Gastroesophageal sphincter (tissue), 4 donors: ENCODE measurements at regions not wholly inside any gene's neighbourhood (a gene's known extent, or its start where the extent isn't known, plus 50 kb on each side); places are given as distances from the start of the nearest gene placed in this dataset.
"Not testable (repeated sequence)": the region's sequence is repeated elsewhere in the genome, so short reads cannot be mapped to it uniquely, and the experiment has no call there.

Experiments used
- ATAC-seq: fragments of 150-250 bp; one replicate; pipeline ENCODE4 v1.9.1; 2016; ENCODE audit warnings: mild to moderate bottlenecking, moderate library complexity
- H3K27ac ChIP-seq, 4 donors: fragments of 200-600 bp; sonication (generic) in 3 of 4; 1 replicate in 3 of 4; 2 replicates in 1 of 4; pipeline ENCODE4 v1.5.1; 2016 to 2019
- H3K27me3 ChIP-seq: fragments of 200-600 bp; sonication (generic); one replicate; pipeline ENCODE4 v1.5.1; 2019
- H3K36me3 ChIP-seq, 2 donors: fragments of 200-600 bp; sonication (generic); one replicate each; pipeline ENCODE4 v1.5.1; 2019; ENCODE audit warnings: control low read depth in 1 of 2
- H3K4me1 ChIP-seq, 3 donors: fragments of 200-600 bp; sonication (generic); 1 replicate in 2 of 3; 2 replicates in 1 of 3; pipeline ENCODE4 v1.5.1; 2016 to 2019; ENCODE audit warnings: control low read depth in 2 of 3
- H3K4me3 ChIP-seq, 2 donors: fragments of 200-600 bp; sonication (generic); one replicate each; pipeline ENCODE4 v1.5.1; 2019; ENCODE audit warnings: mild to moderate bottlenecking in 1 of 2, moderate library complexity in 1 of 2
- H3K9me3 ChIP-seq, 3 donors: fragments of 200-600 bp; sonication (generic); one replicate each; pipeline ENCODE4 v1.5.1; 2017 to 2019; ENCODE audit warnings: control low read depth in 2 of 3
- EP300 ChIP-seq: sonication (generic); formaldehyde crosslinking; IDR thresholded peaks from one replicate; pipeline ENCODE4 v1.6.1; 2017; ENCODE audit warnings: antibody characterized with exemption, mild to moderate bottlenecking
- POLR2A ChIP-seq, 2 donors: fragments of 450-650 bp; IDR thresholded peaks; one replicate each; pipeline ENCODE4 v1.6.1; 2017; ENCODE audit warnings: antibody characterized with exemption in 2 of 2, mild to moderate bottlenecking in 2 of 2, moderate library complexity in 1 of 2
- POLR2AphosphoS5 ChIP-seq: sonication (generic); formaldehyde crosslinking; IDR thresholded peaks from one replicate; pipeline ENCODE4 v1.6.1; 2017; ENCODE audit warnings: antibody characterized with exemption
- WGBS, 2 donors: methylation state at CpG; one replicate each; pipeline ENCODE4 v1.1.5; 2018; ENCODE audit warnings: low coverage in 1 of 2; 5-methylcytosine and 5-hydroxymethylcytosine counted together
- TF ChIP-seq, protein P1 (sequence below), 4 experiments: fragments of 200-600 bp in 2 of 4; fragments of 450-650 bp in 2 of 4; sonication (generic) in 1 of 4; IDR thresholded peaks; one replicate each; pipeline ENCODE4 v1.5.1; 2017 to 2019; ENCODE audit warnings: antibody characterized with exemption in 4 of 4, mild to moderate bottlenecking in 2 of 4, moderate library complexity in 2 of 4

DNA sequence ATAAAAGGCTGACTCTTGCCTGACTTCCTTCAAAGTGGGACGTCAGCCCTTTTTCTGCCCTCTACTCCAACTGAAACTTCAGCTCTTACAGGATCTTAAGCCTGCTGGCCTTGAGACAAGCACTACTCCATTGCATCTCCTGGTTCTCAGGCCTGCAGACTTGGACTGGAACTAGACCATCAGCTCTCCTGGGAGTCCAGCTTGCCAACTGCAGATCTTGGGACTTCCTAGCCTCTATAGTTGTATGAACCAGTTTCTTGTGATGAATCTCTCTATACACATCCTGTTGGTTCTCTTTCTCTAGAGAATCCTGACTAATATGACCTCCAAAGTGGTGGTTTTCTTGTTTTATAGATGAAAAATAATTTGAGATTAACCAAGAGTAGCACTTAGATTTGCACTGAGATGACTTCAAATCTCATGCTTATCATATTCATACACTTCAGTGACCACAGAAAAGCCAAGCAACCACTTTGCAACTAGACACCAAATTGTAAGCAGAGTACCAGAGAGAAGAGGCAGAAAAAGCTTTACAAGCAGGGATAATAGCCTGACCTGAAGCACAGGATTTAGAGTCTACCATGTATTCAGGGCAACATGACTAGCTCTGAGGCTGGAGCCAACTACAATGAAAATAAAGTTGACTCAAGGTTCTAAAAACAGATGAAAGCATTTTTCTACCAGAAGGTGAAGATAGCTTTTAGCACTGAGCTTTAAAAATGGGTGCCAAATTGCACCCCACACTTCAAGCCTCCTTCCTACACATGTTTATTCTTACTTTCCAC, 661.3 kb upstream of the USP24 start:
- no peaks in the 10 kb centered on the region for H3K27me3 ChIP-seq
- no peak for ATAC-seq
- TF ChIP-seq POLR2AphosphoS5 (no peak), POLR2A (IDR thresholded peaks at IDR 0.05) (no peak), EP300 (no peak)
- TF ChIP-seq, protein P1, sequence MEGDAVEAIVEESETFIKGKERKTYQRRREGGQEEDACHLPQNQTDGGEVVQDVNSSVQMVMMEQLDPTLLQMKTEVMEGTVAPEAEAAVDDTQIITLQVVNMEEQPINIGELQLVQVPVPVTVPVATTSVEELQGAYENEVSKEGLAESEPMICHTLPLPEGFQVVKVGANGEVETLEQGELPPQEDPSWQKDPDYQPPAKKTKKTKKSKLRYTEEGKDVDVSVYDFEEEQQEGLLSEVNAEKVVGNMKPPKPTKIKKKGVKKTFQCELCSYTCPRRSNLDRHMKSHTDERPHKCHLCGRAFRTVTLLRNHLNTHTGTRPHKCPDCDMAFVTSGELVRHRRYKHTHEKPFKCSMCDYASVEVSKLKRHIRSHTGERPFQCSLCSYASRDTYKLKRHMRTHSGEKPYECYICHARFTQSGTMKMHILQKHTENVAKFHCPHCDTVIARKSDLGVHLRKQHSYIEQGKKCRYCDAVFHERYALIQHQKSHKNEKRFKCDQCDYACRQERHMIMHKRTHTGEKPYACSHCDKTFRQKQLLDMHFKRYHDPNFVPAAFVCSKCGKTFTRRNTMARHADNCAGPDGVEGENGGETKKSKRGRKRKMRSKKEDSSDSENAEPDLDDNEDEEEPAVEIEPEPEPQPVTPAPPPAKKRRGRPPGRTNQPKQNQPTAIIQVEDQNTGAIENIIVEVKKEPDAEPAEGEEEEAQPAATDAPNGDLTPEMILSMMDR (IDR thresholded peaks at IDR 0.05): no peak
- no peak overlapping the region for H3K27ac ChIP-seq
- no peak overlapping the region for H3K4me3 ChIP-seq
- H3K9me3 ChIP-seq: no peaks in the 10 kb centered on the region
- 63 to 80% methylated on average over 1 of the region's 1 CpG for WGBS, 2 donors
- H3K36me3 ChIP-seq: no peaks in the 10 kb centered on the region
- H3K4me1 ChIP-seq: no peaks in the 10 kb centered on the region

DNA sequence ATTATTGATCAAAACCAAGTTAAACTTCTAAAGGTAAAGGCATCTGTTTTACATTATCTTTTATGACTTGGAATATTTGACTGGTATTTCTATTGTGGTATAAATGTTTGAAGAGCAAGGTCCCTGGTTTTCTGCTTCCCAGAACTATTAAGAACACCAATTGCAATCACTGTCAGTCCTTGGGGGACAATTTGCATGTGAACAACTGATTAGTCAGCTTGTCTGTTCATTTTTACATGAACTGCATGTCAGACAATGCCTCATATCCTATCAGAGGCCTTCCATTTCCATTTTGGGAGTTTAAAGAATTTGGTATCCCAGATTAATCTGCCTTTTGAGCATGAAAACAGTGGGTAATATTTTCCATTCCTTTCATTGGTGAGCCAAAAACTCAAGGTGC, 654.9 kb upstream of the USP24 start:
- ATAC-seq: no peak
- no peaks in the 10 kb centered on the region for H3K9me3 ChIP-seq
- no peaks in the 10 kb centered on the region for H3K27me3 ChIP-seq
- H3K27ac ChIP-seq: no peak overlapping the region
- no peak overlapping the region for H3K4me3 ChIP-seq
- TF ChIP-seq POLR2AphosphoS5 (no peak), POLR2A (IDR thresholded peaks at IDR 0.05) (no peak)
- TF ChIP-seq, protein P1 (IDR thresholded peaks at IDR 0.05): no peak
- no peaks in the 10 kb centered on the region for H3K36me3 ChIP-seq
- peaks cover 0 to 29% (median 4%) of the 10 kb centered on the region in 3 donors for H3K4me1 ChIP-seq

DNA sequence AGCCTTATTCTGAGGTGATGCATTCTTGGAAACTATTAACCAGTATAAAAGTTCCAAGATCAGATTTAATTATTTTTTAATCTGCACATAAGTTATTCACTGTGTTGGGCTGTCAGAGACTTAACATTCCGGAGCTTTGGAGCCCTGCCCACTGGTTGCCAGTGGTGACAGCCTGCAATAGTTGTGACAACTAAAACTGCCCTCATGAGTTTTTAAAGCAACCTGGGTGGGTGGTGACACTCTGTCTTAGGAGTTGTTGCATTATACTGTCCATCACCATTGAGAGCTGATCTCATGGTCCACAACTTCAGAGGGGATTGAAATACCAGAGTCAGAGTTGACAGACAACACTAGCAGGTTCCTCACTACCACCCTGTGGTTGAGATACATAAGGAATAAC, 653.9 kb upstream of the USP24 start:
- Histone ChIP-seq H3K9me3 (no peaks in the 10 kb centered on the region), H3K36me3 (no peaks in the 10 kb centered on the region), H3K27ac (no peak overlapping the region), H3K4me3 (no peak overlapping the region), H3K4me1 (peaks cover 0 to 29% (median 4%) of the 10 kb centered on the region in 3 donors), H3K27me3 (no peaks in the 10 kb centered on the region)
- 13 to 22% methylated on average over 1 of the region's 1 CpG for WGBS, 2 donors
- ATAC-seq: no peak
- TF ChIP-seq POLR2AphosphoS5 (no peak), POLR2A (IDR thresholded peaks at IDR 0.05) (no peak), EP300 (no peak)
- TF ChIP-seq, protein P1 (IDR thresholded peaks at IDR 0.05): no peak

DNA sequence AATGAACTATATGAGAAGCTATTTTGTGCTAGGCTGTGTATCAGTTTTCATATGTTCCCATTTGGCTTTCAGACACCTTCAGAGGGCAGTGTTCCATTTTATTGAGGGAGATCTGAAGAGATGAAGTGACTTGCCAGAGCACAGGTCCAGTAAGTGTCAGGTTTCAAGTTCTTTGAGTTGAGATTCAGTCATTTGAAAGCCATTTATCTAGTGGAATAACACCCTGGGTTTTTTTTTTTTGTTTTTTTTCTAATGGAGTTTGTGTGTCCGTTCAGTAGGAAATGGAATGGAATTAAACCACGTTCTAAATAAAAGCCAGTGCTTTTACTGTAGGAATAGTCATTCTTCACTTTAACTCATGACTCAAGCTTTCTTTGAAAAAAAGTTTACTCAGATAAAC, 652.9 kb upstream of the USP24 start:
- 23 to 26% methylated on average over 2 of the region's 2 CpGs for WGBS, 2 donors
- Histone ChIP-seq H3K27ac (no peak overlapping the region), H3K27me3 (no peaks in the 10 kb centered on the region), H3K4me3 (no peak overlapping the region), H3K9me3 (no peaks in the 10 kb centered on the region), H3K36me3 (no peaks in the 10 kb centered on the region), H3K4me1 (peaks cover 0 to 29% (median 4%) of the 10 kb centered on the region in 3 donors)
- ATAC-seq: no peak
- TF ChIP-seq EP300 (no peak), POLR2AphosphoS5 (no peak), POLR2A (IDR thresholded peaks at IDR 0.05) (no peak)
- TF ChIP-seq, protein P1 (IDR thresholded peaks at IDR 0.05): no peak

DNA sequence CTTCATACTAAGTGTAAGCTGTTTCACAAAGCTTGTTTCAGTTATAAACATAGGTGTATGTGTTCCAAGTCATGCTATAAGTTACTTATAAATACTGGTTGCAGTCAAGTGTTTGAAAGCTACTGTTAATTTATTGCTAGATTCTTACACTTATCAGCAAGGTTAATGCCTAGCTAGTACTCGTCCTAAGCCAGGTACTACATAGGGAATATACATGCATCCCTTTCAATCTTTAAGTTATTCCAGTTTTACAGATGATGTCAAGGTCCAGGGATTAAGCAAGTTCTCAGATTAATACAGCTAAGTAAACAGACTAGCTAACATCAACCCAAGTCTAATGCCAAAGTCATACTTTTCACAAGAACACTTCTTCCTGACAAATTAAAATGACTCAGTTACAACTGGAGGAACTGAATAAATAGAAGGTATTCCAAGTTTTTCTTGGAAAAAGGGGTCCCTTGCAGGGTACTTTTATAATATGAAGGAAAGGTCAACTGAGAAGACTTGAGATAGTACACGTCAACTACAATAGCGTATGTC, 652.2 kb upstream of the USP24 start:
- Histone ChIP-seq H3K9me3 (no peaks in the 10 kb centered on the region), H3K36me3 (no peaks in the 10 kb centered on the region), H3K27me3 (no peaks in the 10 kb centered on the region), H3K4me3 (no peak overlapping the region), H3K4me1 (peaks cover 0 to 29% (median 4%) of the 10 kb centered on the region in 3 donors), H3K27ac (no peak overlapping the region)
- ATAC-seq: no peak
- TF ChIP-seq, protein P1 (IDR thresholded peaks at IDR 0.05): no peak
- TF ChIP-seq POLR2A (IDR thresholded peaks at IDR 0.05): no peak
- TF ChIP-seq POLR2AphosphoS5: no peak
- TF ChIP-seq EP300: no peak
- 55 to 75% methylated on average over 1 to 3 of the region's 3 CpGs for WGBS, 2 donors

DNA sequence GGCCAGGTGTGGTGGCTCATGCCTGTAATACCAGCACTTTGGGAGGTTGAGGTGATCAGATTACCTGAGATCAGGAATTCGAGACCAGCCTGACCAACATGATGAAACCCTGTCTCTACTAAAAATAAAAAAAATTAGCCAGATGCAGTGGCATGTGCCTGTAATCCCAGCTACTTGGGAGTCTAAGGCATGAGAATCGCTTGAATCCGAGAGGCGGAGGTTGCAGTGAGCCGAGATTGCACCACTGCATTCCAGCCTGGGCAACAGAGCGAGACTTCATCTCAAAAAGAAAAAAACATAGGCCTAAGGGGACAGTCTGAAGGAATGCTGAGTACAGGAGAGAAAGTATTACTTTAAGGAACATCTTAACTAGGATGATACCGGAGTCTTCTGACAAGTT, 650.6 kb upstream of the USP24 start:
- not testable (repeated sequence) for H3K27me3 ChIP-seq, ATAC-seq, H3K27ac ChIP-seq, H3K9me3 ChIP-seq, H3K36me3 ChIP-seq, H3K4me3 ChIP-seq
- peaks cover 0 to 29% (median 4%) of the 10 kb centered on the region in 3 donors for H3K4me1 ChIP-seq
- WGBS, 2 donors: 93 to 95% methylated on average over 7 of the region's 7 CpGs
